Uterus (tissue), 2 donors: ENCODE measurements at regions not wholly inside any gene's neighbourhood (a gene's known extent, or its start where the extent isn't known, plus 50 kb on each side); places are given as distances from the start of the nearest gene placed in this dataset.

ENCODE experiments used
- POLR2A ChIP-seq, 2 donors: fragments of 450-650 bp; IDR thresholded peaks; one replicate each; pipeline ENCODE4 v1.6.1; 2016; ENCODE audit warnings: antibody characterized with exemption in 2 of 2, mild to moderate bottlenecking in 1 of 2, moderate library complexity in 1 of 2
- TF ChIP-seq, protein P1 (sequence below), 4 experiments: fragments of 200-600 bp in 2 of 4; fragments of 450-650 bp in 2 of 4; sonication (generic) in 2 of 4; IDR thresholded peaks; one replicate each; pipeline ENCODE4 v1.5.1; 2016 to 2019; ENCODE audit warnings: antibody characterized with exemption in 4 of 4, mild to moderate bottlenecking in 2 of 4, moderate library complexity in 1 of 4

DNA sequence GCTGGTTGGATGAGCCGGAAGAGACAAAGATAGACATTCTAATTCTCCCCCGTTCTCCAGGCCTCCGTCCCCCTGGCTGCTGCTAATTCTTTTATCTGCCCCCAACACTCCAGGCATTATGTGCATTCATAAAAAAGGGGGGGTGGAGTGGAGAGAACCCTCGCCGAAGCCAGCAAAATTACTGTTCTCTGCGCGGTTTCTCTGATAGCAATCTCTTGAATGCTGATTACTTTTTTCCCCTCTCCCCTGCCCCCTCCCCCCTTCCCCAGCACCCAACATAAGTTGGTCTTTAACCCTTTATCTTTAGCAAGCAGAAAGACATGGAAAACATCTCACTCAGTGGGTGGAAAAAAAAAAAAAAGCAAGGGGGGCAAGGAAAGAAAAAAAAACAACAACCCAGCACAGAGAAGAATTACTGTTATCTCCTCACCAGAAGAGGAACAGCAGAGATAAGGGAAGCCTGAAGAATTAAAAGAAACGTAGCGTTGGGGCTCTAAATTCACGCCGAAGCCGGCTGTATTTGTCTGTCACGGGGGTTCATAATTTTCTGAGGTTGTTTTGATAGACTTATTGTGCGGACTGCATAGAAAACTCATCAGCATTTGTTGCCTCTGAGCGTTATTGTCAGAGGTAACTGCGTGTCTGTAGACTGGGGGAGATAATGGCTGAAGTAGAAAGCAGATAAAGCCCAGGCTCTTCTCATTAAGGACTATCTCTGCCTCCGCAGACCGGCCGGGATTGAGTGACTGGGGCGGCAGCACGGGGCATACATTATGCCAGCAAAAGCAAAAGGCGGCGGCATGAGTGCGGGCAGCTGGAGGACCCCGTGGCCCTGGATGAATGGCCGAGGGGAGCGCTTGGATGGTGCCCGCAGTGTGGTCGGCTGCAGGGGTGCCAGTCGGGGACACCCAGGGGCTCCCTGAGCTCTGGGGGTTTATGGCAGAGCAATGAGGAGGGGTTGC is 126.9 kb downstream of the MRM1 start:
- TF ChIP-seq POLR2A (IDR thresholded peaks at IDR 0.05): no peak
- TF ChIP-seq, protein P1, sequence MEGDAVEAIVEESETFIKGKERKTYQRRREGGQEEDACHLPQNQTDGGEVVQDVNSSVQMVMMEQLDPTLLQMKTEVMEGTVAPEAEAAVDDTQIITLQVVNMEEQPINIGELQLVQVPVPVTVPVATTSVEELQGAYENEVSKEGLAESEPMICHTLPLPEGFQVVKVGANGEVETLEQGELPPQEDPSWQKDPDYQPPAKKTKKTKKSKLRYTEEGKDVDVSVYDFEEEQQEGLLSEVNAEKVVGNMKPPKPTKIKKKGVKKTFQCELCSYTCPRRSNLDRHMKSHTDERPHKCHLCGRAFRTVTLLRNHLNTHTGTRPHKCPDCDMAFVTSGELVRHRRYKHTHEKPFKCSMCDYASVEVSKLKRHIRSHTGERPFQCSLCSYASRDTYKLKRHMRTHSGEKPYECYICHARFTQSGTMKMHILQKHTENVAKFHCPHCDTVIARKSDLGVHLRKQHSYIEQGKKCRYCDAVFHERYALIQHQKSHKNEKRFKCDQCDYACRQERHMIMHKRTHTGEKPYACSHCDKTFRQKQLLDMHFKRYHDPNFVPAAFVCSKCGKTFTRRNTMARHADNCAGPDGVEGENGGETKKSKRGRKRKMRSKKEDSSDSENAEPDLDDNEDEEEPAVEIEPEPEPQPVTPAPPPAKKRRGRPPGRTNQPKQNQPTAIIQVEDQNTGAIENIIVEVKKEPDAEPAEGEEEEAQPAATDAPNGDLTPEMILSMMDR (IDR thresholded peaks at IDR 0.05): no peak
